B cell (primary cell): ENCODE measurements at regions not wholly inside any gene's neighbourhood (a gene's known extent, or its start where the extent isn't known, plus 50 kb on each side); places are given as distances from the start of the nearest gene placed in this dataset.

Experiments
- ATAC-seq: fragments of 200-7000 bp; cut with Tn5 transposase; one replicate; pipeline ENCODE4 v1.10.0; 2021; ENCODE audit warnings: low read depth, mild to moderate bottlenecking, moderate number of reproducible peaks, moderate library complexity
- CTCF ChIA-PET: fragments of 350-600 bp; sonication (Branson Sonifier 250); formaldehyde crosslinking; loops from one replicate; lab custom pipeline; 2021; ENCODE audit warnings: antibody characterized with exemption, inconsistent platforms; lab: Charles Lee
- POLR2A ChIA-PET: fragments of 350-600 bp; sonication (Branson Sonifier 250); formaldehyde crosslinking; loops from one replicate; lab custom pipeline; 2021; ENCODE audit warnings: antibody characterized with exemption; lab: Charles Lee
- DNase-seq: peaks from one replicate; pipeline ENCODE4 v3.0.0; 2013
- H2AFZ ChIP-seq: 2 replicates; pipeline ENCODE4 v1.6.1; 2012; ENCODE audit warnings: mild to moderate bottlenecking, low read depth, low read length; ENCODE audit not compliant: insufficient read depth, poor library complexity, severe bottlenecking
- H3K27ac ChIP-seq, 2 donors: 1 replicate in 1 of 2; 2 replicates in 1 of 2; pipeline ENCODE4 v1.5.1; 2012 to 2013; ENCODE audit warnings: low read length in 2 of 2, mild to moderate bottlenecking in 2 of 2, moderate library complexity in 1 of 2
- H3K27me3 ChIP-seq, 4 experiments: fragments of 200-600 bp in 1 of 4; sonication (generic) in 1 of 4; replicated peaks in 1 of 4; 1 replicate in 2 of 4; 2 replicates in 2 of 4; pipeline versions ENCODE4 v1.6.1 to v1.7.0; 2013 to 2016; ENCODE audit warnings: low read length in 3 of 4, mild to moderate bottlenecking in 2 of 4, mixed read lengths in 1 of 4, moderate library complexity in 1 of 4; ENCODE audit not compliant: insufficient read depth in 4 of 4, control insufficient read depth in 3 of 4; ENCODE audit errors: control extremely low read depth in 1 of 4
- H3K36me3 ChIP-seq, 2 experiments: replicated peaks in 1 of 2; 1 replicate in 1 of 2; 2 replicates in 1 of 2; pipeline versions ENCODE4 v1.6.1 to v1.7.1; 2013; ENCODE audit warnings: low read length in 1 of 2; ENCODE audit not compliant: insufficient read depth in 2 of 2, control insufficient read depth in 1 of 2; ENCODE audit errors: control extremely low read depth in 1 of 2, extremely low read depth in 1 of 2
- H3K4me1 ChIP-seq, 2 donors: fragments of 200-600 bp in 1 of 2; sonication (generic) in 1 of 2; 1 replicate in 1 of 2; 2 replicates in 1 of 2; pipeline versions ENCODE4 v1.5.1 to v1.6.1; 2013 to 2017; ENCODE audit warnings: low read length in 2 of 2; ENCODE audit not compliant: control insufficient read depth in 2 of 2, insufficient read depth in 2 of 2
- H3K4me2 ChIP-seq: replicated peaks from 2 replicates; pipeline ENCODE3; 2012; ENCODE audit warnings: mild to moderate bottlenecking, low read depth, low read length; ENCODE audit not compliant: poor library complexity, severe bottlenecking
- H3K4me3 ChIP-seq, 5 experiments: fragments of 200-600 bp in 1 of 5; sonication (generic) in 1 of 5; 1 replicate in 3 of 5; 2 replicates in 2 of 5; pipeline versions ENCODE4 v1.5.1 to v1.7.0; 2011 to 2016; ENCODE audit warnings: low read length in 4 of 5, mild to moderate bottlenecking in 4 of 5, low read depth in 2 of 5, control low read depth in 1 of 5, moderate library complexity in 1 of 5; ENCODE audit not compliant: insufficient read depth in 1 of 5; ENCODE audit errors: control extremely low read depth in 1 of 5, extremely low read depth in 1 of 5
- H3K79me2 ChIP-seq: fragments of 200-600 bp; sonication (generic); one replicate; pipeline ENCODE4 v1.6.0; 2016; ENCODE audit warnings: low read length; ENCODE audit not compliant: control insufficient read depth, insufficient read depth
- H3K9ac ChIP-seq: fragments of 200-600 bp; sonication (generic); 2 replicates; pipeline ENCODE4 v1.6.1; 2017; ENCODE audit warnings: mild to moderate bottlenecking, low read length, moderate library complexity
- H3K9me3 ChIP-seq, 3 donors: one replicate each; pipeline versions ENCODE4 v1.6.1 to v1.7.1; 2013; ENCODE audit warnings: low read length in 2 of 3; ENCODE audit not compliant: control insufficient read depth in 2 of 3, insufficient read depth in 1 of 3; ENCODE audit errors: control extremely low read depth in 1 of 3
- H4K20me1 ChIP-seq: 2 replicates; pipeline ENCODE4 v1.6.0; 2012; ENCODE audit warnings: mild to moderate bottlenecking, low read length; ENCODE audit not compliant: insufficient read depth, control insufficient read depth, poor library complexity, severe bottlenecking
- H3K27ac Mint-ChIP-seq: one replicate; pipeline ENCODE4 v1.8.0; 2021; ENCODE audit warnings: mixed read lengths
- H3K27me3 Mint-ChIP-seq: one replicate; pipeline ENCODE4 v1.8.0; 2021; ENCODE audit warnings: mixed read lengths
- H3K4me1 Mint-ChIP-seq: one replicate; pipeline ENCODE4 v1.8.0; 2021; ENCODE audit warnings: mixed read lengths
- H3K4me3 Mint-ChIP-seq: one replicate; pipeline ENCODE4 v1.8.0; 2021; ENCODE audit warnings: mixed read lengths
- H3K9me3 Mint-ChIP-seq: one replicate; pipeline ENCODE4 v1.8.0; 2022; ENCODE audit warnings: mixed read lengths; ENCODE audit not compliant: insufficient read depth
- CTCF ChIP-seq: fragments of 200-600 bp; IDR thresholded peaks from one replicate; pipeline ENCODE4 v1.8.0; 2022; ENCODE audit warnings: antibody characterized with exemption, mild to moderate bottlenecking
- EZH2 ChIP-seq: IDR thresholded peaks from 2 replicates; pipeline ENCODE4 v1.6.1; 2012; ENCODE audit warnings: borderline replicate concordance, low read depth, mild to moderate bottlenecking, moderate library complexity, low read length; ENCODE audit not compliant: insufficient read depth, poor library complexity, severe bottlenecking
- WGBS: methylation state at CpG from one replicate; pipeline ENCODE4 v1.1.5; 2013; ENCODE audit warnings: missing lambda C conversion rate; ENCODE audit not compliant: insufficient coverage; 5-methylcytosine and 5-hydroxymethylcytosine counted together
- intact Hi-C: fragments of 100-400 bp; cut with micrococcal nuclease; formaldehyde crosslinking; loops from one replicate; pipeline ENCODE4 v1.10.0; 2022

DNA sequence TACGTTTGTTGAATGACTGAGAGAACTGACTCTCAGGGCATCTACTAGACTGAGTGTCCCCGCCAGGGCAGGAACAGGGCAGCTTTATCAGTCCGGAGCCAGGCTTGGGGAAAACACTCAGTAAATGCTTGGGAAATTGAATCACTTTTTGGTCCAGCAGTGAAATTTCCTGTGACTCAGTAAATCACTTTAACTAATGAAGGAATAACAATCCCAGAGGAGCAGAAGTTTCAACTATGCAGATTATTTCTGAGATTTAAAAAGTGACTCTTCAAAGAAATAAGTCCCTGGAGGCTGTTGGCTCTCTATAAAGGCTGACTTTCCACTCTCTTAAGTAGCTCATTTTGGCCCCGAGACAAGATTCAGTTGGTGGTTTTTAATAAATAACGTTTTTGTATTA, 101.8 kb downstream of the FOXL1 start:
- Mint-ChIP-seq H3K27ac (no peak overlapping the region), H3K4me1 (no peaks in the 10 kb centered on the region), H3K4me3 (no peak overlapping the region), H3K9me3 (no peaks in the 10 kb centered on the region), H3K27me3 (peaks cover 16% of the 10 kb centered on the region)
- ChIA-PET POLR2A (no interaction called here), CTCF (no interaction called here)
- Histone ChIP-seq H3K27me3 (peaks cover 0 to 11% (median 0%) of the 10 kb centered on the region in 4 experiments), H3K27ac (no peak overlapping the region), H3K9me3 (peaks cover 0 to 18% (median 0%) of the 10 kb centered on the region in 3 donors), H2AFZ (no peak overlapping the region), H3K4me1 (no peaks in the 10 kb centered on the region), H3K4me2 (no peak overlapping the region), H3K36me3 (no peaks in the 10 kb centered on the region), H3K79me2 (no peaks in the 10 kb centered on the region), H3K4me3 (no peak overlapping the region), H3K9ac (no peak overlapping the region), H4K20me1 (no peaks in the 10 kb centered on the region)
- 71% methylated on average over 3 of the region's 5 CpGs for WGBS
- no peak for DNase-seq
- no peak for ATAC-seq
- TF ChIP-seq CTCF (no peak), EZH2 (no peak)
- intact Hi-C loops = no loop called here

DNA sequence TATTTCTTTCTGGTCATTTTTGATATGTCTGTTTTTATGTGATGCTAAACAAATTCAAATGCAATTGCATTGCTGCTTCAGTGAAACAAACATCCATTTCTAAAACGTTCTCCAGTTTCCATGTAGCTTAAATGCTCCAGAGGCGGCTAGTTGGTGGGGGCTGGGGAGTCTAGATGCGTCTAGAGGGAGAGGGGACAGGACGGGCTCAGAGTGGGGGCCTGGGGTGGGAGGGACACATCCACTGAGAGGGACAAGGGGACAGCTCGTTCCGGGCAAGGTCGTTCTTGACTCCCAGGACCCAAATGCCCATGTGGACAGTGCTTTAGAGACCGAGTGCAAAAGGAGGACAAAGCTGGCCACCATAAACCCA, 102.3 kb downstream of the FOXL1 start:
- H3K27me3 Mint-ChIP-seq = peaks cover 20% of the 10 kb centered on the region
- ChIA-PET POLR2A (no interaction called here), CTCF (no interaction called here)
- H3K27ac Mint-ChIP-seq = no peak overlapping the region
- DNase-seq = no peak
- Histone ChIP-seq H3K9me3 (peaks cover 0 to 18% (median 0%) of the 10 kb centered on the region in 3 donors), H3K27ac (no peak overlapping the region), H3K27me3 (peaks cover 0 to 11% (median 0%) of the 10 kb centered on the region in 4 experiments), H4K20me1 (no peaks in the 10 kb centered on the region), H2AFZ (no peak overlapping the region), H3K79me2 (no peaks in the 10 kb centered on the region), H3K4me2 (no peak overlapping the region), H3K36me3 (no peaks in the 10 kb centered on the region), H3K4me3 (no peak overlapping the region), H3K9ac (no peak overlapping the region), H3K4me1 (no peaks in the 10 kb centered on the region)
- no peaks in the 10 kb centered on the region for H3K9me3 Mint-ChIP-seq
- no peak overlapping the region for H3K4me3 Mint-ChIP-seq
- H3K4me1 Mint-ChIP-seq = no peaks in the 10 kb centered on the region
- no peak for ATAC-seq
- intact Hi-C loops = no loop called here
- TF ChIP-seq CTCF (no peak), EZH2 (no peak)
- WGBS = 77% methylated on average over 7 of the region's 8 CpGs
